Ovary (tissue), 7 donors: ENCODE measurements at regions not wholly inside any gene's neighbourhood (a gene's known extent, or its start where the extent isn't known, plus 50 kb on each side); places are given as distances from the start of the nearest gene placed in this dataset.
"Not testable (repeated sequence)": the region's sequence is repeated elsewhere in the genome, so short reads cannot be mapped to it uniquely, and the experiment has no call there.

Experiments
- DNase-seq, 5 donors: peaks; one replicate each; pipeline ENCODE4 v3.0.0-alpha.2; 2019 to 2020
- H3K27ac ChIP-seq, 2 donors: fragments of 200-600 bp; one replicate each; pipeline versions ENCODE4 v1.5.1 to v1.8.0; 2019 to 2022
- H3K27me3 ChIP-seq: fragments of 200-600 bp; one replicate; pipeline ENCODE4 v1.8.0; 2022
- H3K36me3 ChIP-seq: fragments of 200-600 bp; sonication (generic); one replicate; pipeline ENCODE4 v1.5.1; 2019
- H3K4me1 ChIP-seq: one replicate; pipeline ENCODE4 v1.8.1; 2013; ENCODE audit warnings: mild to moderate bottlenecking, moderate library complexity; ENCODE audit not compliant: insufficient read depth
- H3K4me3 ChIP-seq: fragments of 200-600 bp; sonication (generic); one replicate; pipeline ENCODE4 v1.5.1; 2017
- H3K9me3 ChIP-seq, 2 donors: fragments of 200-600 bp in 1 of 2; sonication (generic) in 1 of 2; one replicate each; pipeline versions ENCODE4 v1.5.1 to v1.8.1; 2013 to 2019; ENCODE audit warnings: mild to moderate bottlenecking in 1 of 2, moderate library complexity in 1 of 2
- EP300 ChIP-seq: sonication (generic); formaldehyde crosslinking; IDR thresholded peaks from one replicate; pipeline ENCODE4 v1.6.1; 2017; ENCODE audit warnings: antibody characterized with exemption
- POLR2A ChIP-seq: fragments of 450-650 bp; IDR thresholded peaks from one replicate; pipeline ENCODE4 v1.6.1; 2017; ENCODE audit warnings: antibody characterized with exemption, mild to moderate bottlenecking, moderate library complexity
- WGBS, 3 donors: extraction: QIAGEN DNeasy Blood & Tissue Kit in 1 of 3; methylation state at CpG; one replicate each; pipeline versions ENCODE4 v1.1.5 to v1.1.7; 2013 to 2017; 5-methylcytosine and 5-hydroxymethylcytosine counted together
- intact Hi-C, 4 donors: fragments of 100-400 bp; cut with DNase I; formaldehyde crosslinking; loops; one replicate each; pipeline versions ENCODE4 v1.11.0 to v1.15.1; 2022 to 2023
- TF ChIP-seq, protein P1 (sequence below), 3 donors: fragments of 450-650 bp in 2 of 3; fragments of 200-600 bp in 1 of 3; IDR thresholded peaks; one replicate each; pipeline versions ENCODE4 v1.5.1 to v1.8.0; 2016 to 2022; ENCODE audit warnings: antibody characterized with exemption in 3 of 3, mild to moderate bottlenecking in 1 of 3
- donor health status: DM: no; HTN: no; CAD: no; lungs with moderate emphysema.
- donor health status: DM: no; HTN: no; CAD: no.
- donor health status: Bipolar disorder and iron deficiency.
- donor health status: DM: no; HTN: no; CAD: no.
- donor health status: DM: yes; HTN: yes; CAD: no.

DNA sequence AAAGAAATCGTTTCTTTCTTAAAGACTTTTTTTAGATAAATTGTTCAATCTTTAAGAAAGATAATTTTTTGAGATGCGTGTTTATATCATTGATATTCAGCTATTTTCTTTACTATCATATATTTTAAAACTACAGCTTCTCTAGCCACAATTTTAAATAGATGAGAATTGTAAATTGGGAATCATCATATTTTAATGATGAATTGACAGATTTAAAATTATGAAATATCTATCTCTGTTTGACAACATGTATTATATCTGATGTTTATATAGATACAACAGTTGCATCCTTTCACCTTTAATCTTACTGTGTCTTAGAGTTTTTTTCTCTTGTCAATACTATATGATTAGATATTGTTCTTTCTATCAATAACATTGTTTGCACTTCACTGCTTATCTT lies 762.3 kb upstream of the GJE1 start:
- no peak overlapping the region for H3K27ac ChIP-seq
- no peak for DNase-seq
- no peak overlapping the region for H3K4me3 ChIP-seq
- 88 to 93% (median 92%) methylated on average over 2 of the region's 2 CpGs for WGBS, 3 donors
- H3K4me1 ChIP-seq: no peaks in the 10 kb centered on the region
- H3K36me3 ChIP-seq: no peaks in the 10 kb centered on the region
- intact Hi-C loops: no loop called here
- TF ChIP-seq POLR2A (no peak), EP300 (no peak)
- TF ChIP-seq, protein P1, sequence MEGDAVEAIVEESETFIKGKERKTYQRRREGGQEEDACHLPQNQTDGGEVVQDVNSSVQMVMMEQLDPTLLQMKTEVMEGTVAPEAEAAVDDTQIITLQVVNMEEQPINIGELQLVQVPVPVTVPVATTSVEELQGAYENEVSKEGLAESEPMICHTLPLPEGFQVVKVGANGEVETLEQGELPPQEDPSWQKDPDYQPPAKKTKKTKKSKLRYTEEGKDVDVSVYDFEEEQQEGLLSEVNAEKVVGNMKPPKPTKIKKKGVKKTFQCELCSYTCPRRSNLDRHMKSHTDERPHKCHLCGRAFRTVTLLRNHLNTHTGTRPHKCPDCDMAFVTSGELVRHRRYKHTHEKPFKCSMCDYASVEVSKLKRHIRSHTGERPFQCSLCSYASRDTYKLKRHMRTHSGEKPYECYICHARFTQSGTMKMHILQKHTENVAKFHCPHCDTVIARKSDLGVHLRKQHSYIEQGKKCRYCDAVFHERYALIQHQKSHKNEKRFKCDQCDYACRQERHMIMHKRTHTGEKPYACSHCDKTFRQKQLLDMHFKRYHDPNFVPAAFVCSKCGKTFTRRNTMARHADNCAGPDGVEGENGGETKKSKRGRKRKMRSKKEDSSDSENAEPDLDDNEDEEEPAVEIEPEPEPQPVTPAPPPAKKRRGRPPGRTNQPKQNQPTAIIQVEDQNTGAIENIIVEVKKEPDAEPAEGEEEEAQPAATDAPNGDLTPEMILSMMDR (IDR thresholded peaks at IDR 0.05): no peak
- no peaks in the 10 kb centered on the region for H3K9me3 ChIP-seq
- H3K27me3 ChIP-seq: no peaks in the 10 kb centered on the region

DNA sequence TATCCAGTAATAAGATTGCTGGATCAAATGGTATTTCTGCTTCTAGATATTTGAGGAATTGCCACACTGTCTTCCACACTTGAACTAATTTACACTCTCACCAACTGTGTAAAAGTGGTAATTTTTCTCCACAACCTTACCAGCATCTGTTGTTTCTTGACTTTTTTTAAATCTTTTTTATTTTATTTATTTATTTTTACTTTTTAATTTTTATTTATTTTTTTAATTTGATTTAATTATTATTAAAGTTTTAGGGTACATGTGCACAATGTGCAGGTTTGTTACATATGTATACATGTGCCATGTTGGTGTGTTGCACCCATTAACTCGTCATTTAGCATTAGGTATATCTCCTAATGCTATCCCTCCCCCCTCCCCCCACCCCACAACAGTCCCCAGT lies 765.9 kb upstream of the GJE1 start:
- DNase-seq, intact Hi-C loops, H3K9me3 ChIP-seq, H3K27ac ChIP-seq, H3K27me3 ChIP-seq, H3K4me3 ChIP-seq, H3K4me1 ChIP-seq, H3K36me3 ChIP-seq: not testable (repeated sequence)
- WGBS, 3 donors: 92 to 95% (median 94%) methylated on average over 1 of the region's 1 CpG

DNA sequence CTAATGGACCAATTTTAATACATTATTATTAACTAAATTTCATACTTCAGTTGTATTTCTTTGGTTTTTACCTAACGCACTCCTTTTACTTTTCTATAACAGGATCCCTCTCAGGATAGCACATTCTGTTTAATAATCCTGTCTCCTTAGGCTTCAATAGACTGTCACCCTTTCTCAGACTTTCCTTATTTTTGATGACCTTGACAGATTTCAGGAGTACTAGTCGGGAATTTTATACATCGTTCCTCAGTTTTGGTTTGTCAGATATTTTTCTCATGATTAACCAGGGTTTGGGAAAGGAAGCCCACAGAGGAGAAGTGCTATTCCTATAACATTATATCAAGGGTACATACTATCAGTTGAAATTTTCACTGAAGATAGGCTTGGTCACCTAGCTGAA lies 768.0 kb upstream of the GJE1 start:
- H3K4me3 ChIP-seq: no peak overlapping the region
- no peak for DNase-seq
- H3K27ac ChIP-seq: no peak overlapping the region
- no peak for TF ChIP-seq EP300
- TF ChIP-seq POLR2A: no peak
- TF ChIP-seq, protein P1 (IDR thresholded peaks at IDR 0.05): no peak
- peaks cover 2% of the 10 kb centered on the region for H3K4me1 ChIP-seq
- H3K27me3 ChIP-seq: no peaks in the 10 kb centered on the region
- H3K36me3 ChIP-seq: no peaks in the 10 kb centered on the region
- no peaks in the 10 kb centered on the region for H3K9me3 ChIP-seq
- WGBS, 3 donors: 82 to 83% (median 82%) methylated on average over 3 of the region's 3 CpGs
- intact Hi-C loops: no loop called here

DNA sequence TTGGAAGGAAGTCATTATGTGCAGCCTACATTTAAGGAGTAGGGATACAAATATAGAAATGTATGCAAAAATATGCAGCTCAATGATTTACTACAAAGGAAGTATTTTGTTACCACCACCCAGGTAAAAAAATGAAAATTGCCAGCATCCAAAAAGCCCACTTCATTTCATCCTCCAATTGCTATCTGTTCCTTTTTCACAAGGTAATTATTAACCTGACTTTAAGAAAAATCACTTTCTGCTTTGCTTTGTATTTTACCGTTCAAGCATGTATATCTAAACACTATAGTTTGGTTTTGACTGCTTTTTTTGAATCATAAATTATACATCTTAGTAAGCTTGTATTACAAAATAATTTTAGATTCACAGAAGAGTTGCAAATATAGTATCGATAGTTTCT lies 768.5 kb upstream of the GJE1 start:
- H3K27ac ChIP-seq: no peak overlapping the region
- TF ChIP-seq, protein P1 (IDR thresholded peaks at IDR 0.05): no peak
- TF ChIP-seq EP300 (no peak), POLR2A (no peak)
- 85 to 89% (median 88%) methylated on average over 2 of the region's 2 CpGs for WGBS, 3 donors
- DNase-seq: no peak
- H3K9me3 ChIP-seq: no peaks in the 10 kb centered on the region
- H3K4me1 ChIP-seq: peaks cover 2% of the 10 kb centered on the region
- no peaks in the 10 kb centered on the region for H3K36me3 ChIP-seq
- H3K4me3 ChIP-seq: no peak overlapping the region
- intact Hi-C loops: no loop called here
- no peaks in the 10 kb centered on the region for H3K27me3 ChIP-seq

DNA sequence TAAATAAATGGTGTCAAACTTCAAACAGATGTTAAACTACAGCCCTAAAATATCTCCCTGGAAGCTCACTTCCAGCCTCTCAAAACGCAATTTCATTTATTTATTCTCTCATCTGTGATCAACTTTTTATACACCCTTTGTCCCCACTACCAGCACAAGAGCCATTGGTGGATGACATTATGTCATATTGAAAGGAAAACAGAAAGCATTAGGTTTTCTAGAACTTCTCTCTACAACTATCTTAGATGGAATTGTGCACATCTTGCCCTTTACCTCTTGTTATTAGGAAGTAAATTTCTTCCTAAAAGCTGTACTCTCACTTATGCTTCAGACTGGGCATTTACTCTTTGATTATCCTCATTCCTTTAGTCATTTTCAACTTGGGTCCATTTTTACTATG lies 771.2 kb upstream of the GJE1 start:
- 72 to 86% (median 83%) methylated on average over 1 of the region's 1 CpG for WGBS, 3 donors
- Histone ChIP-seq H3K4me3 (no peak overlapping the region), H3K9me3 (no peaks in the 10 kb centered on the region), H3K4me1 (peaks cover 2% of the 10 kb centered on the region), H3K27ac (no peak overlapping the region), H3K36me3 (no peaks in the 10 kb centered on the region), H3K27me3 (no peaks in the 10 kb centered on the region)
- TF ChIP-seq, protein P1 (IDR thresholded peaks at IDR 0.05): no peak
- TF ChIP-seq EP300 (no peak), POLR2A (no peak)
- intact Hi-C loops: no loop called here
- no peak for DNase-seq
